Tibial artery (tissue), 4 donors: ENCODE measurements at regions not wholly inside any gene's neighbourhood (a gene's known extent, or its start where the extent isn't known, plus 50 kb on each side); places are given as distances from the start of the nearest gene placed in this dataset.

ENCODE experiments used
- DNase-seq, 2 donors: peaks; one replicate each; pipeline ENCODE4 v3.0.0-alpha.2; 2019
- H3K27ac ChIP-seq, 2 donors: fragments of 200-600 bp; sonication (generic) in 1 of 2; 1 replicate in 1 of 2; 2 replicates in 1 of 2; pipeline ENCODE4 v1.5.1; 2018 to 2019; ENCODE audit warnings: mild to moderate bottlenecking in 1 of 2
- H3K27me3 ChIP-seq, 2 donors: fragments of 200-600 bp; sonication (generic) in 1 of 2; one replicate each; pipeline versions ENCODE4 v1.5.1 to v1.6.0; 2016 to 2019
- H3K36me3 ChIP-seq, 3 donors: fragments of 200-600 bp; sonication (generic) in 2 of 3; one replicate each; pipeline ENCODE4 v1.5.1; 2016 to 2019; ENCODE audit warnings: mild to moderate bottlenecking in 2 of 3
- H3K4me1 ChIP-seq, 4 donors: fragments of 200-600 bp; sonication (generic) in 2 of 4; 1 replicate in 3 of 4; 2 replicates in 1 of 4; pipeline ENCODE4 v1.5.1; 2016 to 2019
- H3K4me3 ChIP-seq, 2 donors: fragments of 200-600 bp; sonication (generic) in 1 of 2; 1 replicate in 1 of 2; 2 replicates in 1 of 2; pipeline ENCODE4 v1.5.1; 2018 to 2019; ENCODE audit warnings: mild to moderate bottlenecking in 2 of 2
- H3K9me3 ChIP-seq, 3 donors: fragments of 200-600 bp; sonication (generic) in 1 of 3; one replicate each; pipeline ENCODE4 v1.5.1; 2016 to 2019
- intact Hi-C: fragments of 100-400 bp; cut with DNase I; formaldehyde crosslinking; loops from one replicate; pipeline ENCODE4 v1.15.0; 2023; ENCODE audit warnings: low total_unique reads
- TF ChIP-seq, protein P1 (sequence below), 2 experiments: fragments of 200-600 bp in 1 of 2; fragments of 450-650 bp in 1 of 2; IDR thresholded peaks; one replicate each; pipeline ENCODE4 v1.5.1; 2017 to 2019; ENCODE audit warnings: antibody characterized with exemption in 2 of 2, mild to moderate bottlenecking in 1 of 2, moderate library complexity in 1 of 2

DNA sequence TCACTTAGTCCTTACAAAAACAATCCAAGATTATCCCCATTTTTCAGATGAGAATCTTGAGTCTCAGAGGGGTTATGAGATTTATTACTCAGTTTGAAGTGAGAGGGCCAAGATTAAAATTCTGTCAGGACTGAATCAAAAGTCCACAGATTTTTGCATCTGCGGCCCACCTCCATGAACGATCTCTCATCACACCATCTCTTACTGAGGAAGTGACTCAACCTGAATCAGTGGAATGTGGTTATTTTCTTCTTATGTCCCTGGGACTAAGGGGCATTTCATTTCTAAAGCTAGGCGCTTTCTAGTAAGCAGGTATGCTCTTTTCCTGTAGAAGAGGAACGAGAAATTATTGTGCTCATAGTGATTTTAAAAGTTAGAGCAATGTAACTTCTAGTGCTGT is 360.3 kb upstream of the SPHKAP start:
- TF ChIP-seq, protein P1, sequence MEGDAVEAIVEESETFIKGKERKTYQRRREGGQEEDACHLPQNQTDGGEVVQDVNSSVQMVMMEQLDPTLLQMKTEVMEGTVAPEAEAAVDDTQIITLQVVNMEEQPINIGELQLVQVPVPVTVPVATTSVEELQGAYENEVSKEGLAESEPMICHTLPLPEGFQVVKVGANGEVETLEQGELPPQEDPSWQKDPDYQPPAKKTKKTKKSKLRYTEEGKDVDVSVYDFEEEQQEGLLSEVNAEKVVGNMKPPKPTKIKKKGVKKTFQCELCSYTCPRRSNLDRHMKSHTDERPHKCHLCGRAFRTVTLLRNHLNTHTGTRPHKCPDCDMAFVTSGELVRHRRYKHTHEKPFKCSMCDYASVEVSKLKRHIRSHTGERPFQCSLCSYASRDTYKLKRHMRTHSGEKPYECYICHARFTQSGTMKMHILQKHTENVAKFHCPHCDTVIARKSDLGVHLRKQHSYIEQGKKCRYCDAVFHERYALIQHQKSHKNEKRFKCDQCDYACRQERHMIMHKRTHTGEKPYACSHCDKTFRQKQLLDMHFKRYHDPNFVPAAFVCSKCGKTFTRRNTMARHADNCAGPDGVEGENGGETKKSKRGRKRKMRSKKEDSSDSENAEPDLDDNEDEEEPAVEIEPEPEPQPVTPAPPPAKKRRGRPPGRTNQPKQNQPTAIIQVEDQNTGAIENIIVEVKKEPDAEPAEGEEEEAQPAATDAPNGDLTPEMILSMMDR (IDR thresholded peaks at IDR 0.05): no peak
- no peak for DNase-seq
- intact Hi-C loops: no loop called here

DNA sequence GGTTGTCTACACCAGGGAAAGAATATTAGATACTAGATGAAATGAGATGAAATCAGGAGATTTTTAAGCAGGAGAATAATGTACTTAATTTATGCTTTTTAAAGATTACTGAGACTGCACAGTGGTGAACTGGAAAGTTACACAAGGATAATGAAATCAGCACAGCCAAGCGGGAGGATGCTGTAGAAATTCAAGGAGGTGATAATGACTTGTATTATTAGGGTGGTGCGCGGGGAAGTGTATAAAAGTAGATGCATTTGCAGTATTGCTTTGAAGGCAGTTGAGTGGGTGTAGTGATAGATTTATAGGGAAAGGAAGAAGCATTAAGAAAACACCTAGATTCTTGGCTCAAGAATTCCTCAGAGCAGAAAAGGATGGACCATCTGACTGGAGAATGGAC is 359.5 kb upstream of the SPHKAP start:
- Histone ChIP-seq H3K4me3 (no peak overlapping the region), H3K27me3 (no peaks in the 10 kb centered on the region), H3K4me1 (peaks cover 0 to 8% (median 0%) of the 10 kb centered on the region in 4 donors), H3K27ac (no peak overlapping the region), H3K9me3 (peaks cover 0 to 3% (median 0%) of the 10 kb centered on the region in 3 donors), H3K36me3 (no peaks in the 10 kb centered on the region)
- no peak for DNase-seq
- TF ChIP-seq, protein P1 (IDR thresholded peaks at IDR 0.05): no peak
- intact Hi-C loops: no loop called here

More for the DNA sequence above, 360.3 kb upstream of the SPHKAP start:
- Histone ChIP-seq H3K36me3 (no peaks in the 10 kb centered on the region), H3K27ac (no peak overlapping the region), H3K4me1 (peaks cover 0 to 12% (median 0%) of the 10 kb centered on the region in 4 donors), H3K27me3 (no peaks in the 10 kb centered on the region), H3K9me3 (peaks cover 0 to 3% (median 0%) of the 10 kb centered on the region in 3 donors), H3K4me3 (no peak overlapping the region)

DNA sequence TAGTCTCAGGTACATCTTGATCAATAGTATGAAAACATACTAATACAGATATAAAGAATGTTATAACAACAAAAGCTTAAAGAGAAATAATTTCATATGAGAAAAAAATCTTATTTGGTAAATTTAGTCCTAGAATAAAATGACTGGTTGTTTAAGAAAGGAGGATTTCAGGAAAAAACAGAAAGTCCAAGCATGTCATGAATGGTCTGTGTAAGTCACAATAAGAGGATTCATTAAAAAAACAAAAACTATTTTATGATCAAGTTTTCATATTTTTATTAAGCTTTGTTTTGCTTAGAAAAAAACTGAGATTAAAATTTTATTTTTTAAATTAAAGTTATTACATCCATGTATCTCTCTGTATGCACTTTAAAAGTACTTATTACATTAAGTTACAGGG is 353.9 kb upstream of the SPHKAP start:
- peaks cover 0 to 3% (median 0%) of the 10 kb centered on the region in 3 donors for H3K9me3 ChIP-seq
- H3K4me1 ChIP-seq: no peaks in the 10 kb centered on the region
- no peak for DNase-seq
- H3K4me3 ChIP-seq: no peak overlapping the region
- H3K27me3 ChIP-seq: no peaks in the 10 kb centered on the region
- intact Hi-C loops: no loop called here
- TF ChIP-seq, protein P1 (IDR thresholded peaks at IDR 0.05): no peak
- H3K36me3 ChIP-seq: no peaks in the 10 kb centered on the region
- H3K27ac ChIP-seq: no peak overlapping the region

DNA sequence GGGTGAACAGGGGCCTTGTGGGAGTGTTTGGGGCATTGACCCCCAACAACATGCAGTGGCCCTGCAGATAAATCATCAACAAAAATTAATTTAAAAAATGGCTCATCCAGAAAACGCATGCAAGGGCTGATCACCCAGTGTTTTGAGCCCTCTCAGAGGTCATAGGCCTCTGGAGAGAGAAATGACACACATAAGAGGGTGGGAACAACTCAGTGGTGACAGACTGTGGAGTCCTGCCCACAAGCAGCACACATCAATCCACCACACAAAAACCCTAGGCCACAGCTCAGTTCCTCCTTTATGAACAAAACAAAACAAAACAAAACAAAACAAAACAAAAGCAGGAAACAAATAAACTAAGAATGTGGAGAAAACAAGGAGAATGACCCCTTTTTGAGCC is 351.7 kb upstream of the SPHKAP start:
- intact Hi-C loops: no loop called here
- H3K4me3 ChIP-seq: no peak overlapping the region

DNA sequence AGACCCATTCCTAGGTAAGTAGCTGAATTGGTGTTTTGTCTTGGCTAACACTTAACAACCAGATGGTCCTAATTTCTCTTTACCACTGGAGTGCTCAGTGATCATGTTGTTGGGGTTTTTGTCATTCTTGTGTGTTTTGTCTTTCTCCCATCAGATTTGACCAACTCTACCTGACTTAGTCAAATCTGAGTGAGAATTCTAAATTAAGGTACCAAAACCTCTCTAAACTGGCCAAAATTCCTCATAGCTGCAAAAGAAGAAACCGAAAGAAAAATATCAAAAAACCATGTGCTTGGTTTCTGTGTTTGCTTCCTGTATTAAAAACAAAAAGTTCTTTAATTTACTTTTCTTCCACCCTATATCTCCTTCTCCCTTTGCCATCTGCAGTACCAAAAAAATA is 350.7 kb upstream of the SPHKAP start:
- no peak overlapping the region for H3K27ac ChIP-seq
- intact Hi-C loops: no loop called here
- TF ChIP-seq, protein P1 (IDR thresholded peaks at IDR 0.05): no peak
- H3K9me3 ChIP-seq: peaks cover 0 to 3% (median 0%) of the 10 kb centered on the region in 3 donors
- H3K4me1 ChIP-seq: no peaks in the 10 kb centered on the region
- H3K4me3 ChIP-seq: no peak overlapping the region
- H3K36me3 ChIP-seq: no peaks in the 10 kb centered on the region
- H3K27me3 ChIP-seq: no peaks in the 10 kb centered on the region
- no peak for DNase-seq

More for the DNA sequence above, 351.7 kb upstream of the SPHKAP start:
- no peak overlapping the region for H3K27ac ChIP-seq
- TF ChIP-seq, protein P1 (IDR thresholded peaks at IDR 0.05): no peak
- H3K9me3 ChIP-seq: peaks cover 0 to 3% (median 0%) of the 10 kb centered on the region in 3 donors
- DNase-seq: no peak
- H3K36me3 ChIP-seq: no peaks in the 10 kb centered on the region
- no peaks in the 10 kb centered on the region for H3K4me1 ChIP-seq
- no peaks in the 10 kb centered on the region for H3K27me3 ChIP-seq
